ENCODE measurements at regions not wholly inside any gene's neighbourhood (a gene's known extent, or its start where the extent isn't known, plus 50 kb on each side); places are given as distances from the start of the nearest gene placed in this dataset.

- no peak overlapping the region for H3K4me3 ChIP-seq (ENCODE audit: low read depth, low read length)
- TF ChIP-seq CTCF (IDR thresholded peaks at IDR 0.05; ENCODE audit: low read depth, low read length): no peak
Measured at GRCh38 chr16:6970171-6970857, 362.3 kb upstream of the RBFOX1 start.

DNA sequence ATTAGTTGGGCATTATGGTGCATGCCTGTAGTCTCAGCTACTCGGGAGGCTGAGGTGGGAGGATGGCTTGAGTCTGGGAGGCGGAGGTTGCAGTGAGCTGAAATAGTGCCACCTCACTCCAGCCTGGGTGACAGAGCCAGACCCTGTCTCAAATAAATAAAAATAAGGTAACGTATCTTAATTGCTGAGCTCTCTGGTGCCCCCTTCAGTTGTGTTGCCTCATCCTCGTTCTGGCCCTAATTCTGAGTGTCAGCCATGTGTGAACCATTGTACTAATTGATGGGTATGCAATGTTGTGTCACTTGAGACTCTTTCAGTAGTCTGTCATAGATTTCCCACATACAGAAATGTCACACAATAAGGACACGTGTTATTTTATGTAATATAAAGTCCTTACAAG is 363.1 kb upstream of the RBFOX1 start:
- no peak overlapping the region for H3K4me3 ChIP-seq (ENCODE audit: low read depth, low read length)
- no peak for TF ChIP-seq CTCF (IDR thresholded peaks at IDR 0.05; ENCODE audit: low read depth, low read length)

DNA sequence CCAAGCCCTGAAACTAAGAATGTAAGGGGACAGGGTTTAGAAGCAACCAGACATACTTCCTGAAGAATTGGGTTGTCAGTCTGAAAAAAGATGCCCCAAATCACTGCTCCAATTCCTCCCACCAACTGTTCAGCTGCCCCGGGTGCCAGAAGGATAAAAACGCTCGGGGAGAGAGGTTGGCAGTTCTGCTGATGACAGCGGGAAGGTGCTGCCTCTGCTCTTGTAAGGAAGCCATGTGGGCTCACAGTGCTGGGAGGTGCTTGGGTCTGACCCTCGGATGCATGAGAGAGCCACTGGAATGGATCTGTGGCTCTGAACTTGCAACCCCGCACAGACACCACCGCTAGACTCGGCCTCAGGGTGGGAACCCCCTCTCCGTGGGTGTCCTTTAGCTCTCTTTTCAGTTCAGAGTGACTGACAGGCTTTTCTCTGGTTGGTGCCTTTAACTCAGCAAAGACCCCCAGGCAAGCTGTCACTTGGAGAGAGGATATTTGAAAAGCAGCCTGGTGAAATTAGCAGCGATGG is 364.8 kb upstream of the RBFOX1 start:
- TF ChIP-seq CTCF (IDR thresholded peaks at IDR 0.05; ENCODE audit: low read depth, low read length): no peak
- no peak overlapping the region for H3K4me3 ChIP-seq (ENCODE audit: low read depth, low read length)

GRCh38 chr16:6966925-6967324 is 365.7 kb upstream of the RBFOX1 start:
- no peak overlapping the region for H3K4me3 ChIP-seq (ENCODE audit: low read depth, low read length)

GRCh38 chr16:6964679-6965078 is 368.0 kb upstream of the RBFOX1 start:
- H3K4me3 ChIP-seq (ENCODE audit: low read depth, low read length): no peak overlapping the region
- TF ChIP-seq CTCF (IDR thresholded peaks at IDR 0.05; ENCODE audit: low read depth, low read length): no peak

More at GRCh38 chr16:6966925-6967324, 365.7 kb upstream of the RBFOX1 start:
- no peak for TF ChIP-seq CTCF (IDR thresholded peaks at IDR 0.05; ENCODE audit: low read depth, low read length)

GRCh38 chr16:6961704-6962103 is 370.9 kb upstream of the RBFOX1 start:
- TF ChIP-seq CTCF (IDR thresholded peaks at IDR 0.05; ENCODE audit: low read depth, low read length): no peak
- H3K4me3 ChIP-seq (ENCODE audit: low read depth, low read length): no peak overlapping the region

- no peak overlapping the region for H3K4me3 ChIP-seq (ENCODE audit: low read depth, low read length)
- TF ChIP-seq CTCF (IDR thresholded peaks at IDR 0.05; ENCODE audit: low read depth, low read length): no peak
Measured at GRCh38 chr16:6958184-6958583, 374.5 kb upstream of the RBFOX1 start.

Measured in WI38 (cell line).